ENCODE measurements at regions not wholly inside any gene's neighbourhood (a gene's known extent, or its start where the extent isn't known, plus 50 kb on each side); places are given as distances from the start of the nearest gene placed in this dataset.

DNA sequence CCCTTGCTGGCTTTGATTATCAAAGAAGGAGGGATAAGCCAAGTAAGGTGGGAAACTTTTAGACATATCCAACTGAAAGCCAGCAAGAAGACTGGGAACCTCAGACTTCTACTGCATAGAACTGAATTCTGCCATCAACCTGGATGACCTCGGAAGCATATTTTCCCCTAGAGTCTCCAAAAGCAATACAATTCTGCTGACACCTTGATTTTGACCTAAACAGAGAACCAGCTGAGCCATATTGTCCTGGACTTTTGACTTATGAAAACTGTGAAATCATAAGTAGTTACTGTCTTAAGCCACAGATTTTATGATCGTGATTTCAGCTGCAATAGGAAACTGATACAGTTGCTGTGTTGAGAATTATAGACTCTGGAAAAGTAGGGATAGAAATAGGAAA lies 227.6 kb downstream of the PCDH20 start:
- TF ChIP-seq, protein P1, sequence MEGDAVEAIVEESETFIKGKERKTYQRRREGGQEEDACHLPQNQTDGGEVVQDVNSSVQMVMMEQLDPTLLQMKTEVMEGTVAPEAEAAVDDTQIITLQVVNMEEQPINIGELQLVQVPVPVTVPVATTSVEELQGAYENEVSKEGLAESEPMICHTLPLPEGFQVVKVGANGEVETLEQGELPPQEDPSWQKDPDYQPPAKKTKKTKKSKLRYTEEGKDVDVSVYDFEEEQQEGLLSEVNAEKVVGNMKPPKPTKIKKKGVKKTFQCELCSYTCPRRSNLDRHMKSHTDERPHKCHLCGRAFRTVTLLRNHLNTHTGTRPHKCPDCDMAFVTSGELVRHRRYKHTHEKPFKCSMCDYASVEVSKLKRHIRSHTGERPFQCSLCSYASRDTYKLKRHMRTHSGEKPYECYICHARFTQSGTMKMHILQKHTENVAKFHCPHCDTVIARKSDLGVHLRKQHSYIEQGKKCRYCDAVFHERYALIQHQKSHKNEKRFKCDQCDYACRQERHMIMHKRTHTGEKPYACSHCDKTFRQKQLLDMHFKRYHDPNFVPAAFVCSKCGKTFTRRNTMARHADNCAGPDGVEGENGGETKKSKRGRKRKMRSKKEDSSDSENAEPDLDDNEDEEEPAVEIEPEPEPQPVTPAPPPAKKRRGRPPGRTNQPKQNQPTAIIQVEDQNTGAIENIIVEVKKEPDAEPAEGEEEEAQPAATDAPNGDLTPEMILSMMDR (IDR thresholded peaks at IDR 0.05) = no peak
- TF ChIP-seq POLR2A (IDR thresholded peaks at IDR 0.05) = no peak
